ENCODE measurements at regions not wholly inside any gene's neighbourhood (a gene's known extent, or its start where the extent isn't known, plus 50 kb on each side); places are given as distances from the start of the nearest gene placed in this dataset.

DNA sequence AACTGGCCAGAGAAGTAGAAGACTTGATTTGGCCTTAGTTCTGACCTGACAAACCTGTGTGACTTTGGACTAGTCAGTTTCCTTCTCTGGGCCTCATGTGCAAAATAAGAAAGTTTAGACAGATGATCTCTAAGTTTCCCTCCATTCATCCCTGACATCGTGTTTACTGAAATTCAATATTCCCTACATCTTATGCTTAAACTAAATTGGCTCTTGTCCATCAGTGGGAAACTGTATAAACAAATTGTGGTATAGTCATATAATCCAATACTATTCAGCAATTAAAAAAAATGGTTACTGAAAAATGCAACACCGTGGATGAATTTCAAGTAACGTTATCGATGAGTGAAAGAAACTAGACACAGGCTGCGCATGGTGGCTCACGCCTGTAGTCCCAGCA lies 64.4 kb upstream of the HRH1 start:
- no peak for DNase-seq

DNA sequence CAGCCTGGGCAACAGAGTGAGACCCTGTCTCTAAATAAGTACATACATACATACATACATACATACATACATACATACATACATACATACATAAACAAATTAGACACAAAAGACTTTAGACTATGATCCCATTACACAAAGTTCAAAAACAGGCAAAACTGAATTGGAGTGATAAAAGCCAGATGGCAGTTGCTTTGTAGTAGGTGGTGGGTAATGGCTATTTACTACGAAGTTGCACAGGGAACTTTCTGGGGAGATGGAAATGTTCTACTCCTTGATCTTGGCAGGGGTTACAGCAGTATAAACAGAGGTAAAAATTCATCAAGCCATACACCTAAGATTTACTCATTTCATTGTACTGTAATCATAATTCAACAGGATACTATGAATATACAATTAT lies 63.7 kb upstream of the HRH1 start:
- DNase-seq = no peak

DNA sequence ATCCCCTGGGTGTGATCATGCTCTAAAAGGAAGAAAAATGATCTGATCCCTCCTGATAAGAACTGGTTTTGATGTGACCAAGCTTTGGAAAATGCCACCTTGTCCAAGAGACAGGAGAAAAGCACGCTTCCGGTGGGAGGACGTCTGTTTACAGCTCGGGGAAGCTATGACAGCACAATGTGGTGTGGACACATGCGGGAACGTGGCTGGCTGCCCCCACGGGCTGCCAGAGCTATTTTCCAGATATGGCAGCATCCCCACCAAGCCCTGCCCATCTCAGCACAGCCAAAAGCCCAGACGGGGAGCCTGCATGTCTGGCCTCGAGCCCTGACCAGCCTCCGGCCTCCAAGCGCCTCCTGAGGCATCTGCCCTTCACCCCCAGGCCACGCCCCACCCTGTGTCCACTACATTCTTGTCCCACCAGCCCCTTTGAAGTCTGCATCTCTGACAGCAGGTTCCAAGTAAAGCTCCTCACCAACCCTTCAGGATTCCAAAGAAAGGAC lies 63.2 kb upstream of the HRH1 start:
- no peak for DNase-seq

DNA sequence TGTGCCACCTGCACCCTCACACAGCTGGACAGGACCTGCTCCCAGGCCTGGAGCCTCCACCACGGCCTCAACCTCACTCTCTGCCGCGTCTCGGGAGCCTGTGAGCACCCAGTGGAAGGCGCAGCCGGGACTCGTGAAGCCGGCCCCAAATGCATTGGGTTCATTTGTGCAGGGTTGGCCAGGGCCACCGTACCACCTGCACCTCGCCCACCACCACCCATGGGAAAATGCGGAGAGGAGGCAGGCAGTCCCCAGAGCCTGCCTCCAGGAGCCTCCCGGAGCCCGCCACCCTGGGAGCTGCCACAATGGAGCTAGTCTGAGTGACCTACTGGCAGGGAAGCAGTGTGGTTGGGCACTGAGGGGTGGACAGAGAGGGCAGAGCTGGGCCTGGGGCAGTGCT lies 62.5 kb upstream of the HRH1 start:
- DNase-seq = no peak

DNA sequence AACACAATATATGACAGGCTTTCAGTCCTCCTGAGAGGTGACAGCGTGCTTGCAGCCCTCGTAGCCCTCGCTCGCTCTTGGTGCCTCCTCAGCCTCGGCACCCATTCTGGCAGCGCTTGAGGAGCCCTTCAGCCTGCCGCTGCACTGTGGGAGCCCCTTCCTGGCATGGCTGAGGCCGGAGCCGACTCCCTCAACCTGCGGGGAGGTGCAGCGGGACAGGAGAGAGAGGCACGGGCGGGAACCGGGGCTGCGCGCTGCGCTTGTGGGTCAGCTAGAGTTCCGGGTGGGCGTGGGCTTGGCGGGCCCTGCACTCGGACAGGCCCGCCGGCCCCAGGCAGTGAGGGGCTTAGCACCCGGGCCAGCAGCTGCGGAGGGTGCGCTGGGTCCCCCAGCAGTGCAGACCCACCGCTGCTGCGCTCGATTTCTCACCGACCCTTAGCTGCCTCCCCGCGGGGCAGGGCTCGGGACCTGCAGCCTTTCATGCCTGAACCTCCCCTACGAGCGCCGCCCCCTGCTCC lies 60.4 kb upstream of the HRH1 start:
- DNase-seq = no peak

DNA sequence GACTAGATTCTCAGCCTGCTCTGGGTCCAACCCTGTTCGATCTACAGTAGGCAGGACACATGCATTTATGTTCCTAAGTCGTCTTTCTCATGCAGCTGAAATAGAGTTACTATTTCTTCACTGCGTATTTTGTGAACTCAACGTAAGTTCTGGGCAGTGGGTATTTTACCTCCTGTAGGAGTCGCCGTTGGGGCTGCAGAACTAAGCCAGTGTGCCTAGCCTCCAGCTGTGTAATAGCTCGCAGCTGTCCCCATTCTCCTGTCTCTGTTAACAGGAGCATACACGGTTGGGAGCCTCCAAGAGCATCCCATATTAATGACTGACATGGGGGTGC lies 58.4 kb upstream of the HRH1 start:
- no peak for DNase-seq

DNA sequence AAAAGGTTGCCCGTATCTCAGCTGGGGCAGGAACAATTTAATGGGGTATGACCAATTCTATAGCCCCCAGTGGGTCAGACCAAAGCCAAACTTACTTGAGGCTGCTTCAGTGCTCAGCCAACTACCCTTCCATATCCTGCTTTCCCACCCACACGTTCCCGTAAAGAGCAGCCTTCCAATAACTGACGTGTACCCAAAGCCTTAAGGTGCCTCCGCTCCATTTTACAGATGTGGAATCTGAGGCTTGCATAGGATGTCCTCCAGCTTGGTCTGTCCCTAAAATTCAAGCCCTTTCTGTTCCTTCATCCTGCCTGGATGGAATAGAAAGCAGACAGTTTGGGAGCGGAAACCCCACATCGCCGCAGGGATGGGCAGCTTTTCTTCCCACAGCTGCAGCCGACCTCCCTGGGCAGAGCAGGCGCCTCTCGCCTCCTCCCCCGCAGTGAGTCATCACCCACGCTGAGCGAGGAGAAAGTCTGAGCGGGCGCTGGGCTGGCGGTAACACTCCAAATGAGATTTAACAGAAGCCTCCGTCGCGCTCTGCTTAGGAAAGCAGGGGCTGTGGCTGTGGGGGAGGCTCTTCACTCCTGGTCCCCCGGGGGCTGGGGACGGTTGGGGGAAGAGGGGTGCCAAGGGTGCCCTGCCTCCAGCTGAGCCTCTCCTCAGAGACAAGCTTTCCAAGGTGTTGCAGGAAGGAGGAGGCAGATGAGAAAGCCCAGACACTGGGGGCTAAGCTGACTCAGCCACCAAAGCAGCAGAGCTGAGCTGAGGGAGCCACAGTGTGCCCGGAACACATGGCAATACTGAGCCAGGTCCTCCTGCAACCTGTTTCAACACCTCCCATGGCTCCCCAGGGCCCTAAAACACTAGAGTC lies 57.8 kb upstream of the HRH1 start:
- DNase-seq = peak; percentile 88

DNA sequence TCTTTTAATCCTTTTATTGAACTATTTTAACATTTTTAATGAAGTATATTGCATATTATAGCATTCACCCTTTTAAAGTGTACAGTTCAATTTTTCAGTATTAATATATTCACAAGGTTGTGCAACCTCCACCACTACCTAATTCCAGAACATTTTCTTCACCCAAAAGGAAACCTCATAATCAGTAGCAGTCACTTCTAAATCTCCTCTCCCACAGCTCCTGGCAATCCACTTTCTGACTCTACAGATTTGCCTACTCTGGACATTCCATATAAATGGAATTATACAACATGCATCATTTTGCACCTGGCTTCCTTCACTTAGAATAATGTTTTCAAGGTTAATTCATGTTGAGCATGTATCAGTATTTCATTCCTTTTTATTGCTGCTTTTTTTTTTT lies 55.0 kb upstream of the HRH1 start:
- no peak for DNase-seq
